ENCODE measurements at regions not wholly inside any gene's neighbourhood (a gene's known extent, or its start where the extent isn't known, plus 50 kb on each side); places are given as distances from the start of the nearest gene placed in this dataset.

DNA sequence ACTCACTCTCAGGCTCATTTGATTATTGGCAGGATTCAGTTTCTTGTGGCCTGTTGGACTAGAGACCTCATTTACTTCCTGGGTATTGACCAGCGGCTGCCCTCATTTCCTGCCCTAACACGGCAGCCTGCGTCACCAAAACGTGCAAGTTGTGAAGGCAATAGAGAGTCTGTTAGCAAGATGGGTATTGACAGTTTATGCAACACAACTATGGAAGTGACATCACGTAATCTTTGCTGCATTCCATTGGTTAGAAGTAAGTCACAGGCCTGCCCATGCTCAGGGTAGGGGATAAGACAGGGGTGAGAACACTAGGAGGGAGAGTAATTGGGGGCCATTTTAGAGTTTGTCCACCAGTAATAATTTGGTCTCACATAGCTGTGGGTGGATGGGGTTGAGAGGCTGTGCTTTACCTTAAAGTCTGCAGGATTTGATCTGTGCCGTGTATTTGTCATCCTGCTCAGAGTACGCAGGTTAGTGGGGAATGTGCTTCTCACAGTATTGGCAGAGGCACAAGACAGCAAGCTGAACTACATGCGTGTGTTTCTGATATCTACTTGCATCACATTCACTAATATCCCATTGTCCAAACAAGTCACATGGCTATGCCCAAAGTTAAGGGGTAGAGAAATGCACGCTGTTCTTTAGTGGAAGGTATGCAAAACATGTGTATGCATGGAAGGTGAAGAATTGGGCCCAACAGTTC is 83.3 kb downstream of the EDEM1 start:
- no peak for DNase-seq

DNA sequence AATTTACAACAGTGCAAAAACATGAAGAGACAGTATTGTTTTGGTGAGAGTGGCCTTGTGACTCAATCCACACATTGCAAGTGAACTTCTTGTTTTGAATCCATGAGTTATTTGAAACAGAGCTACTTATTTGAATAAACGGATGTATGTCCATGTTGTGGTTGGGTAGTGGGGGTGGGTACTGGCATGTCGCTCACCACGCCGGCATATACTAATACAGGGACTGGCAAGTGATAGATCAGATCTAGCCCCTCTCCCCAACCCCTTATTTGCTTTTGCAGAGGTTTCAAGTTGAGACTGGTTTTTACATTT is 83.8 kb downstream of the EDEM1 start:
- no peak for DNase-seq

DNA sequence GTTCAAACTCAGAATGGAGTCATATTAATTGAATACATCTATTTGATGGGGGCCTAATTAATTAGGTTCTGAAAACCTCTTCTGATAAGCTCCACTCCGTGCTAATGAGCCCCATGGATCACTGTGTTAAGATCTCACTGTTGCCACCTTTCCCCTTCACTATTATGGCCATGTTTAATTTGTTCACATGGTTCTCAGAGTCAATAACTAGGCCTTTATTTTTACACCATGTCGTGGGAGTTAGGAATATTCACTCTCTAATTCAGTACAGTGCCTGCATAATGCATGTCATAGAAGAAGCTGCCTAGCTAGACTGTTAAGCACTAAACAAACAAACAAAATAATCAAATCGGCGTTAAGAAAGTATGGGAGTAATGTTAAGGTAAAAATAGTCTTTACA is 84.9 kb downstream of the EDEM1 start:
- DNase-seq, result no peak

DNA sequence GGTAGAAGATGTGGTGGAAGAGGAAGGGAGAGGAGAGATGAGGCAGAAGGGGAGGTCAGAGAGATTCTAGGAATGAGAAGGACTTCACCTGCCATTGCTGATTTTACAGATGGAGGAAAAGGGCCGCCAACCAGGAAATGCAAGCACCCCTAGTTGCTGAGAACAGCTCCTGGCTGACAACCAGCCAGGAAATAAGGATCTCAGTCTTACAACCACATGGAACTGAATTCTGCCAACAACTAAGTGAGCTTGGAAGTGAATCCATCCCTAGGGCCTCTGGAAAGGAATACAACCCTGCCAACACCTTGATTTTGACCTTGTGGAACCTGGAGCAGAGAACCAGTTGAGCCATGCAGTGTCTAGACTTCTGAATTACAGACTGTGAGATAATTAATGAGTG is 86.6 kb downstream of the EDEM1 start:
- DNase-seq, result no peak

DNA sequence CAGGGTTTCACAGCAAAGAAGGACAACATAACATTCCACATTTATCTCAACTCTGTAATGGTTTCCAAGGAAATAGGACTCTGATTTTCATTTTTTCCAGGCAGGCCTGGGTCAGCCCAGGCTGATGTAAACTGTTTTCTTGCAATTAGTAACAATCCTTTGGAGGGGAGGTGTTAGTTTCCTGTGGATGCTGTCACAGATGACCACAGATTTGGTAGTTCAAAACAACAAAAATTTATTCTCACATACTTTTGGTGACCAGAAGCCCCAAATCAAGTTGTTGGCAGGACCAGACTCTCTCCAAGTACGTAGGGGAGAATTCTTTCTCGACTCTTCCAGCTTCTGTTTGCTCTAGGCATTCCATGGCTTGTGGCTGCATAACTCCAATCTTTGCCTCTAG is 88.0 kb downstream of the EDEM1 start:
- DNase-seq, result no peak

DNA sequence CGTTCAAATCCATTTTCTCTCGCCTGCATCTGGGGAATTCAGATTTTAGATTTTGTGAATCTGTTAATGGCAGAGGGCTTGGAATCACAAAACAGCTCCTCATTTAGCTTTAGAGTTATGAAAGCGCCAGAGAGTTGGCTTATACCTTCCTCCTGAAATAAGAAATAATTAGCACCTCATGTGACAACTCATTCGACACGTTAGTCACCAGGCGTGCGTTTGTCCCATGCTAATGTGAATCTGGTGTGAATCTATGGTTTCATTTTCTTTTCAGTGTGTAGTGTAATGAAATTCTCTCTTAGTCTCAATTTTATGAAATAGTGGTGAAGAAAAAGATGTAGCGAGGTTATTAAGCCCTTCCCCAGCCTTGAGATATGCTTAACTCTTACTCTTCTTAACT is 89.4 kb downstream of the EDEM1 start:
- DNase-seq, result no peak

DNA sequence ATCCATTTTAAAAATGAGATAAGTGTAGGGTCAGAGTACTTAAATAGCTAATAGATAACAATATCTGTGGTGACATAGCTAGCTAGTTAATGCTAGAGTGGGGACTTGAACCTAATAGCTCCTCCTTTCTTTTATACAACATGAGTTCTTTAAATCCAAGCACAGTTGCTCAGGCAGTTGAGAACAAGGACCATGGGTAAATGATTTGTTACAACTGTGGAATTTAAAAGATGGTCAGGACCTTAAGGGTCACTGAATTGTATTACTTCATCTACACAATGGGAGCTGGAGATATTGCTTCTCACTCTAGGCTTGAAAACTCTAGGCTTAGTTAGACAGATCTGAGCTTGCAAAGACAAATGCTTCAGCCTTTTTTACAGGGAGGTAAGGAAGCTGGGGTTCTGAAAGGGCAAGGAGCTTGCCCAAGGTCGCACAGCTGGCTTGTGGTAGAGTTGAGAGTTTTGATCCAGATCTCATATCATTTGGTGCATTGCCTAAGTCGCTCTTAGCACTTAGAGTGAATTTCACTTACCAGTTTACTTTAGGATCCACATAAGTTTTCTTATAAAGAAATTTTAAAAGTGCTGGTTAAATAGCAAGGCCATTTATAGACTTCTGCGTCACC is 90.2 kb downstream of the EDEM1 start:
- DNase-seq, result no peak

DNA sequence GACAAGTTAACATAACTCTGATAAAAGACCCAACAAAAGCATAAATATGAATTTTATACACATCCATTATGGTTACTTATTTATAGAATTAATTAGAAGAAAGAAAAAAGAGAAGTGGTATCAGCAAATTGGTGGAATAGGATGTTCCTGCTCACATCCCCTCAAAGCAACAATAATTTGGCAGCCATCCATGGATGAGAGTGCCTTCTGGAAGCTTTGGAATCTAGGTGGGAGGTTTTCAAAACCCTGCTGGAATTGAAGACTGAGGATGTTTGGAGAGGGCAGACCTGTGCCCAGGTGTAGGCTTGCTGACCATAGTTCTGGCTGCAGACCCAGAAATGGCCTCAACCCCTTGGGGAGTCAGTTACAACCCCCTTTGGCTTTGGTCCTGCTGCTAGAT is 91.2 kb downstream of the EDEM1 start:
- DNase-seq, result no peak

DNA sequence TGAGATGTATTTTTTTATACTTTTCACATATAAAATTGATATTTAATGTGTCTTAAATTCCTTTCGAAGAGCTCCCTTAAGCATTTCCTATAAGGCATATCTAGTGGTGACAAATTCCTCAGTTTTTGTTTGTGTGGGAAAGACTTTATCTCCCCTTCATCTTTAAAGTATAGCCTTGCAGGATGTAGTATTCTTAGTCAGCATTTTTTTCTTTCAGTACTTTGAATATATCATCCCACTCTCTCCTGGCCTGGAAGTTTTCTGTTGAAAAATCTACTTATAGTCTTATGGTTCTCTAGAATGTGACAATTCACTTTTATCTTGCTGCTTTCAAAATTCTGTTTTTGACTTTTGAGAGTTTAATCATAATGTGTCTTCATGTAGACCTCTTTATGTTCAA is 95.2 kb downstream of the EDEM1 start:
- no peak for DNase-seq

DNA sequence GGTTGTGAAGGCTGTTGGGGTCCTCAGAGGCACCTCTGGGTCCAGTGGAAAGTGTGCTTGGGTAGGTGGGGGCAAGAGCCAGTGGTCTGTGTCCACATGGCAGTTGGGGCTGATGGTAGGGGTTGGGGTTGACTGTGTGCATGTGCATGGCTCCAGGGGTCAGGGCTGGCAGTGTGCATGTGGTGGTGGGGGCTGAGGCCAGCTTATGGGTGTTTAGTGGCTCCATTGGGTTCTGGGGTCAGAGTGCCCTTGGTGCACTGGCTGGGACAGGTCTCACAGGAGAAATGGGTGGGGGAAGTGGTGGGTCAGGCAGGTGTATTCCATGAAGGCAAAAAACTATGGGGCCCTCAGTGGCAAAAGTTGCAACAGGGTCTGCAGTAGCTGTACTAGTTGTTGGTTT is 97.9 kb downstream of the EDEM1 start:
- DNase-seq, result no peak

DNA sequence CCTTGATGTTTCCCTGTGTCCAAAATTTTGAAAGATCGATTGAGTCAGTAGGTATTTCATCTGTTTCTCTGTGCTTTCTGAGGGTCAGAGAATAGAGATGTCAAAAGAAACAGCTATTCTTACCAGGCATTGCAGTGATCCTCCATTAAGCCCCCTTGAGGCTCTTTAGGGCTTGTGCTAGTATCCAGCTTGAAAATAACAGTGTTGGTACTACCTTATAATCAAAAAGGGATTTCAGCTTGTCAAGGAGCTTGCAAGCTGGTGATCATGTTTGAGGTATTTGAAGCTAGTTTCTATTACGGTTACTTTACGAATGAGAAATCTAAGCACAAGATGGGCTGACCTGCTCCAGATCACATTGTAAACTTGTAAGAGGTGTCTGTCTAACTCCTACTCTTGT is 103.4 kb downstream of the EDEM1 start:
- no peak for DNase-seq

DNA sequence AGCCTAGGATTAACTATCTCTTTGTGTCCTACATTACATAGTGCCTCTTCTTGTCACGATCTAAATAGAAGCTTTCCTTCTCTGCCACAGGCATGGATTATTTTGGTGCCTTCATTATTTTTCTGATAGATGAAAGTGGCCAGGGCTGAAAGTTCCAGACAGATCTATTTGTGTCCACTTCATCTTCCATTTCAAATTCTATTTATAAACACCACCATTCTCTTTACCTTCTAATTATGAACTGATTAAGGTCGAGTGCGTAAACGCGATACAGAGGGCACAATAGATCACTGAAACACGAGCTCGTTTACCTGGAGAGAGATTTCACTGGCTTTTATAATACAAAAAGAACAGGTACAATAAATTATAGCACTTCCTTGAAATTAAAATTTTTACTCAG is 105.0 kb downstream of the EDEM1 start:
- no peak for DNase-seq

DNA sequence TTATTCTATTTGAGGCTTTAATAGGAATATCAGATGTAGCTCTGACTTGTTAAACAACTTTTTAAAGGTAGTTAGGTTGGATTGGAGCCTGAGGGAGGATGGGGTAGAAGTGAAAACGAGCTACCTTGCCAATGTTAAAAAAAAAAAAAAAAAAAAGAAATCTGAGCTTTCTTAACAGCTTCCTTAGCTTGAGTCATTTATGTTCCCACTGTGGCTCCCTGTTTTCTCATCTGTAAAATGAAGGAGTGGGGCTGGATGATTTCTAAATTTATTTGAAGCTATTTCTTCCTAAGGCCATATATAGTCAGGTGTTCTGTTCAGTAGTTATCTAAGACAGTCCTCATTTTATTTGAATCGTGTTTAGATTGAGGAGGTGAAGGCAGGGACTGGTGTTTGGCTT is 105.7 kb downstream of the EDEM1 start:
- DNase-seq, result no peak

DNA sequence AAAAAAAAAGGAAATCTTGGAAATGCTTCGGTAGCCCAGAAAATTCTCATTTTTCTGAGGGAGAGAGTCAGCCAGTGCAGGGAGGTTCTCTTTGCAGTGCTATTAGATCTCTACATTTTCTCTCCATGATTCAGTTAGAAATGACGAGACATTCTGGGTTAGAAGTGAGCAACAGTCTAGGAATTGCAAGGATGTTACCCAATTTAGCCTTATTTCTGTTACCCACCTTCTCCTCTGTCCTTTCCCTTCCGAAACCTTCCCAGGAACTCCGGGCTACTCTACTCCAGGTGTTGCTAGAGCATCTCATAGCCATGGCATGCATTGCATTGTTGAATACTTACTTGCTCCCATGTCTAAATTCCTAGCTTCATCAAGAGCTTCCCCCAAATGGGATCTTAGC is 106.8 kb downstream of the EDEM1 start:
- no peak for DNase-seq

DNA sequence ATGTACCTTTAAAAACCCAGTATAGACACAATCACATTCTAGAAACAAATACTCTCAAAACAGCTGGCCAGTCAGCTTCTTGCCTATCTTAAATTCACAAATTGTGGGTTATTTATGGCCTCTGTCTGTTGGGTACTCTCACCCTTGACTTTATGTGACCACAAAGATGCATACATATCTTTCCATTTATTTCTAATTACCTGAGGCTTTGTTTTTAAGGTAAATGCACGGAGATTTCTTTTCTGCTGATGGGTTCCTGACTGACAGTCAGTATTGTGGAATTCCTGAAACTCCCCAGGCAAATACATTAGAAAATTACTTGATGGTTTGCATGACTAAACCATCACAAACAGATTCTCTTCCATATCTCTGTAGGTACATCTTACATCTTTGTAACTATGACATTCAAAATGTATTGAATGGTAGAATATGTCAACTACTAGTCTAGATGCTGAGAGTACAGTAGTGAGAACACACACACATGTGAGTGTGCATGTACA is 107.7 kb downstream of the EDEM1 start:
- no peak for DNase-seq

DNA sequence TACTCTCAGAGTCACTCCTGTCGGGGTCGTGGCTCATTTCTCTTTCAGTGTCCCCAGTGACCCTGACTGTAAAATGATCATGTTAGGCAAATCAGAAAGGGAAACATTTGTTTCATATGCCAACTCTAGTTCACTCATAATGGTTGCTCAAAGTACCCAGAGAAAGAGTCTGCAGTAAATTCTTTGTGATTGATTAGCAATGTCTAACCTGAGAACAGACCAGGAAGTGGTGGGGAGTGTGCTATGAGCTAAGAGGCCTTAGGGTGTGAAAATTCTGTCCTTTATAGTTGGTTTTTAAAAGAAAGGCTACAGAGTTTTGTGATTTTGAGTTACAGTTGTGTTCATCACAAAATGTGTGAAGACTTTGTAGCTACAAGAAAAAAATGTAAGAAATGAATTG is 108.9 kb downstream of the EDEM1 start:
- no peak for DNase-seq

DNA sequence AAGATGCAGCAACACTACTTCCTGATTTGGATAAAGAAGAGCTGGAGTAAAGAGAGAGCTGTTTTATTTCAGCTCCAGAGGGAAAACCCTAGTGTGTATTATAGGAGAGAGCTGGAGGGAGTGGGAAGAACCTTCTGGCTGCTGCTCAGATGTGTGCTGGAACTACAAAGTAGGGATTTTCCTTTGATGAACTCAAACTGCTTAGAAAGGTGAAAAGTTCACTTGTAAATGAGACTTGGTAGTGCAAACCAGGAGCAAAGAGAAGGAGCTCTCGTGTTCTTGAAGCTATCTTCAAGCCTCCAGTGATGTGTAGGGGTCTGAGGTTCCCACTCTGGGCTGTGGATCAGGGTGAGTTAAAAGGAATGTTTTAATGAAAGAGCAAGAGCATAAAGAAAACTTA is 110.4 kb downstream of the EDEM1 start:
- DNase-seq, result no peak

DNA sequence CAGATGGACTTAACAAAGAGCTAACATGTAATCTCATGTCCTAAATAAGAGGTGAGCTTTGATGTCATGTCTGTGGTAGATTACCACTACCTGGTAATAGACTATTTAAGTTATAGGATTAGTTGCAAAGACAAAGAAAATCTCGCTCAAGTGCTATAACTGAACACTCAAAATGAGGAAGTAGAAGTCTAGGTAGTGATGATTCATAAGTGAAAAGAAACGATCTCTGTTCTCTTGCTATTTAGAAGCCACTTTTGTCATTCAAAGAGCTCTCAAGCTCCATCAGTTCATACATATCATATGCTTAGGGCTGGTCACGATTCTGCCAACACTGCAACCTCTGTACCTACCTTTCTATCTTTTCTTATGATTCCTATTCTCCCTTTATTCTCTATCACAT is 110.9 kb downstream of the EDEM1 start:
- DNase-seq, result no peak

DNA sequence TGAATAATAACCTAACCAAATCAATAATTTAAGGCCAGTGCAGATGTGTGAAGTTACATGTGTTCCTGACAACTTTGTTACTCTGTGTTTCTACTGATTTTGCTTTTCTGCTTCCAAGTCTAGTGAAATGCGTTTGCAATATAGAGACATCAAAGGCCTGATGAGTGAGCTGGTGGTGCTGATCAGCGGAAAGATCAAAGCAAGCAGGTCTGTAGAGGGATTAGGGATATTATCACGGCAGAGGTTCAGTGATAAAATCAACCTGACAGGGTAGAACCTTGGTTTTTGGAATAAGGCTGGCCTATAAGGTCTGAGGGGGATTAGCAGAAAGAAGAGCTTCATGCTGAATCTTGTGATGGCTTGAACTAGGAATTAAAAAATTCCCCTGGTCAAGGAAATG is 111.7 kb downstream of the EDEM1 start:
- no peak for DNase-seq

DNA sequence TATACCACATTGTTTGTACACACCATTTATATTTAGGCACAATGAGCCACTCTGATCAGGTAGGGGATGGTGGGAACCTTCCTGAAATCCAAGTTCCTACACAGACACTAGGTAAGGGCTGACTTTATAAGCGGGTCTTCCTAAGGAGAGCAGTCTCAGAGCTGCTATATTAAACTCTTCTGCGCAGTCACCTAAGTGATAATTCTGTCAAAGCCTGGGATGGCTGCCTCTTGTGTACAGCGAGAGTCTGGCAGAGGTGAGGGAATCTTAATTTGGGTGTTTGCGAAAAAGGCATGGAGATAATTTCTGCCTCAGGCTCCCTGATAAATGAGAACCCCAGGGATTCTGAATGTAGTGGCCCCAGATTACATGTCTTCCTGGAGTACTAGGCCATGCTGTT is 113.1 kb downstream of the EDEM1 start:
- DNase-seq, result no peak

DNA sequence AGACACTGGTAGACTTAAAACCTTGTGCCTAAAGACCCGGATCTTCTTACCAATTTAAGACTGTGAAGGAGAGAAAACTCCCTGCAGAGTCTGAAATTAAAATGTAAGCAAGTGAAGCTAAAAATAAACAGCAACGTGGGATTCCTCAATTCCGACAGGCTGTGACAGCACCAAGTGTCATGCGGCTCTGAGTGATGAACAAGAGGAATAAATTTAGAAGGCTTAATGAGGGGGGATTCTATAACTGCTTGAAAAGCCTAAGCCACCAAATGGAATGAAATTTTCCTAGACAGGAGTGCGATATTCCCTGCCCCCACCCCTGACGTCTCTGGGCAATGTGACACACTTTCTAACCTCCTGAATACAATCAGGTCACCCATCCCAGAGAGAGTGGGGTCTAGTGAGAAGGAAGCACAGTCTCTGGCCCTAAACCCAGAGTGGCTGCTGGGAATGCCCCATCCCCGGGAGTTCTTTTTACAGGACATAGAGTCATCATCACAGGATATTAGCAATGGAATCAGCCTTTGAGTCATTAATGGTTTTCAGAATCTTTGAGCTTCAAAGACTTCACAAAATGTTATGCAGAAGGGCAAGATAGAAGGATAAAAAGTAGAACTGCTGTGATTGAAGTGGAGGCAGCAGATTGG is 114.3 kb downstream of the EDEM1 start:
- DNase-seq, result no peak

DNA sequence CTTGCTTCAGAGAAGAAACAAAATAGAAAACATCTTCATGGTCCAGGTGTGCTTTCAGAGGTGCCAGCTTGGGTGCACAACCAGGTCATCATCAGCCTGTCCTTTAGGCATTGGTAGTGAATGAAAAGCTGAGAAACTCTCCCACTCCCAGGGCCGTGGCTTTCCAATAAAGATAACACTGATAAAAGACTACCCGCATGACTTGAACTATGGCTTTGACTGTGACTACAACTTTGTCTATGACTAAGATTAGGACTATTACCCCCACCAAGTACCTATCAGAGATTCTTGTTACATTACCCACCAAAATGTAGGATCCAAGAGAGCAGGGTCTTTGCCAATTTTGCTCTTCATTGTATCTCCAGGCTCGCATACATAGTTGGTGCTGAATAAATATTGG is 115.2 kb downstream of the EDEM1 start:
- DNase-seq, result no peak

DNA sequence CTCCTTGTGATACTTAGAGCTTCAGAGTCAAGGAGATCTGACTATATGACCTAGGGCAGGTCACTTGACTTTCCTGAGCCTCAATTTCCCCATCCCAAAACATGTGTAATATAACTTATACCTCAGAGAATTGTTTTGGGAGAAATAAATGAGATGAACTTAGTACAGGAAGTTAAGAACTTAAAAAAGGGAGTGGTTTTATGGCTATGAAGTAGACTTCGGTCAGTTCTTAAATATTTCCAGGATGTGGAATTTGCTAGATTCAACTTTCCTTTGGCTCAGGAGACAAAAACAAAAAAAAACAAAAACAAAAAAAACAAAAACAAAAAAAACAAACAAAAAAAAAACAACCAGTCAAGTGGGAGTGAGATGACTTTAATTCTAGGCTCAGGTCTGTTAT is 116.7 kb downstream of the EDEM1 start:
- no peak for DNase-seq

DNA sequence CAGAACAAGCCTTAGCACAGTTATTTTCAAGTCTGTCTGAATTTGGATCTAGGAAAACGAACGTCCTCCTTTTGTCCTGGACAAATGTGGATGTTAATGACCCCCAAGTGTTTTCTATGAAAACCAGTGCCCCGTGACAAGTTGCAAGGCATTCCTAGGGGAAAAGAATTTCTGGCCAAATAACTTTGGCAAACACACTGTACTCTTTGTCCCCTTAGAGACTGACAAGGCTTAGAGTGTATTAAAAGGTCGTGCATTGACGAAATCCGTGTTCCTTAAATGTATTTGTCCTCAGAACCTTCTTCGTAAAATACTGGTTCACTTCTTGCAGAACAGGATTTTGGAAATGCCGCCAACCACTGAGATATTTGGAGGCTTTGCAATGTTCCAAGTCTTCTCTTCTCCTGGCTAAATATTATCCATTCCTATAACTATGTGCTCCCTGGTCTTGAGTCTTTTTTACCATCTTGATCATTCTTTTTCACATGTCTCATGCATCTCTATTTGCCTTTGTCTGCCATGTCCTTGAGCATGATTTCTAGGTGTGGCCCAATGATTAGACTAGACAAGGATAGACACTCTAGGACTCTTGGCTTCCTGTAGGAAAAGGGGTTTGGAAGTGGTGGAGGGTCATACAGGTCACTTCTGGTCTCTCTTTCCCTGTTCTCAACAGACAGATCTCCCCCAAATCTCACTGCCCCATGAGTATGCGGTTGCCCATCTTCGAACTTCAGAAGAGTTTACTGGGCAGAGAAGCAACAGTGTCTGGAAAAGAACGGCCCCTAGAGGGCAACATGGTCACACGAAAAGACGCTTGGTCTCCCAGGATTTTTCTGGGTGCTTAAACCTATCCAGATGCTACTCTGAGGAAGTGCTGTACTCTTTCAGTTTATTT is 117.5 kb downstream of the EDEM1 start:
- peak; percentile 84 for DNase-seq
